K562 (cell line): ENCODE measurements at regions not wholly inside any gene's neighbourhood (a gene's known extent, or its start where the extent isn't known, plus 50 kb on each side); places are given as distances from the start of the nearest gene placed in this dataset.

Experiments
- ATAC-seq: fragments of 200-7000 bp; cut with Tn5 transposase; 3 replicates; pipeline ENCODE4 v1.9.1; 2020; ENCODE audit warnings: moderate library complexity
- BruUV-seq: library from RNA; stranded (reverse); fragments of 400-500 nt; replicated peaks from 2 replicates; lab custom pipeline; 2021; lab: Mats Ljungman, UMichigan
- CTCF ChIA-PET: fragments of 300-600 bp; formaldehyde crosslinking; extraction: SDS; loops from one replicate; lab custom pipeline; 2021; ENCODE audit warnings: low intra/inter-chr PET ratio; lab: Yijun Ruan, JAX
- POLR2A ChIA-PET: fragments of 300-600, 350-650 bp; sonication (Branson Sonifier 250); formaldehyde crosslinking; extraction: SDS; loops from one replicate; lab custom pipeline; 2021; ENCODE audit warnings: antibody characterized with exemption, inconsistent platforms; lab: Yijun Ruan, JAX
- DNase-seq, 4 experiments: peaks; one replicate each; pipeline versions ENCODE4 v3.0.0 to v3.0.0-alpha.2; 2011 to 2018; ENCODE audit warnings: low spot score in 3 of 4, mixed read lengths in 3 of 4; ENCODE audit errors: extremely low read depth in 1 of 4
- FAIRE-seq: peaks from 2 replicates; lab custom pipeline; 2011; peaks lifted over from hg19 to GRCh38; lab: Jason Lieb, UNC
- H2AFZ ChIP-seq: 2 replicates; pipeline ENCODE4 v1.6.0; 2011; ENCODE audit warnings: low read depth, low read length, control low read depth, inconsistent platforms
- H3K27ac ChIP-seq: fragments of 200-600 bp; 3 replicates; pipeline ENCODE4 v1.8.0; 2011; ENCODE audit warnings: low read depth, mild to moderate bottlenecking, control low read depth, inconsistent platforms, low read length, moderate library complexity, mixed read lengths; ENCODE audit errors: extremely low read depth
- H3K27me3 ChIP-seq, 2 experiments: fragments of 300-600 bp in 1 of 2; 2 replicates in 1 of 2; 3 replicates in 1 of 2; pipeline versions ENCODE4 v1.6.0 to v1.8.0; 2011; ENCODE audit warnings: inconsistent platforms in 2 of 2, low read length in 2 of 2, mild to moderate bottlenecking in 1 of 2, mixed read lengths in 1 of 2, moderate library complexity in 1 of 2; ENCODE audit not compliant: control insufficient read depth in 2 of 2, insufficient read depth in 2 of 2
- H3K36me3 ChIP-seq: fragments of 300-600 bp; 3 replicates; pipeline ENCODE4 v1.8.0; 2011; ENCODE audit warnings: mild to moderate bottlenecking, low read length, inconsistent platforms; ENCODE audit not compliant: control insufficient read depth, insufficient read depth
- H3K4me1 ChIP-seq, 2 experiments: fragments of 200-600 bp in 1 of 2; replicated peaks in 1 of 2; 2 replicates in 1 of 2; 3 replicates in 1 of 2; pipeline versions ENCODE4 v1.5.1 to v1.8.0; 2011; ENCODE audit warnings: inconsistent platforms in 2 of 2, low read length in 2 of 2, mild to moderate bottlenecking in 1 of 2, mixed read lengths in 1 of 2, moderate library complexity in 1 of 2; ENCODE audit not compliant: control insufficient read depth in 2 of 2, insufficient read depth in 2 of 2
- H3K4me2 ChIP-seq: 2 replicates; pipeline ENCODE4 v1.6.1; 2011; ENCODE audit warnings: low read length, control low read depth, inconsistent platforms, mixed read lengths; ENCODE audit not compliant: insufficient read depth
- H3K4me3 ChIP-seq: fragments of 200-600 bp; sonication (generic), shearing (Covaris generic); 2 replicates; pipeline ENCODE4 v1.5.1; 2016; ENCODE audit warnings: control low read depth, inconsistent platforms
- H3K79me2 ChIP-seq: fragments of 200-600 bp; 3 replicates; pipeline ENCODE4 v1.8.0; 2011; ENCODE audit warnings: low read length, inconsistent platforms; ENCODE audit not compliant: control insufficient read depth, insufficient read depth
- H3K9ac ChIP-seq, 2 experiments: 2 replicates each; pipeline versions ENCODE4 v1.6.0 to v1.6.1; 2011; ENCODE audit warnings: low read depth in 2 of 2, low read length in 2 of 2, control low read depth in 1 of 2, inconsistent platforms in 1 of 2, mild to moderate bottlenecking in 1 of 2, mixed read lengths in 1 of 2; ENCODE audit not compliant: insufficient read depth in 1 of 2
- H3K9me1 ChIP-seq: one replicate; pipeline ENCODE4 v1.6.0; 2011; ENCODE audit warnings: inconsistent platforms, mild to moderate bottlenecking, low read length, moderate library complexity; ENCODE audit not compliant: control insufficient read depth, insufficient read depth
- H3K9me3 ChIP-seq: replicated peaks from 2 replicates; pipeline ENCODE4 v1.5.1; 2011; ENCODE audit warnings: low read depth, low read length, inconsistent platforms; ENCODE audit not compliant: control insufficient read depth, insufficient read depth
- H4K20me1 ChIP-seq: replicated peaks from 2 replicates; pipeline ENCODE4 v1.6.1; 2011; ENCODE audit warnings: low read length, inconsistent platforms, mixed read lengths; ENCODE audit not compliant: control insufficient read depth, insufficient read depth
- ASH1L ChIP-seq: fragments of 450-650 bp; IDR thresholded peaks from 2 replicates; pipeline ENCODE4 v1.6.1; 2018; ENCODE audit warnings: borderline replicate concordance, mild to moderate bottlenecking, low read depth; ENCODE audit not compliant: partially characterized antibody
- BRF1 ChIP-seq: IDR thresholded peaks from 3 replicates; pipeline ENCODE4 v1.6.1; 2011; ENCODE audit warnings: borderline replicate concordance, mild to moderate bottlenecking; ENCODE audit not compliant: insufficient read length; ENCODE audit errors: extremely low read depth
- EP300 ChIP-seq: IDR thresholded peaks from 2 replicates; pipeline ENCODE4 v1.6.1; 2012; ENCODE audit warnings: low read length, improper control_type of control experiment
- FOXK2 ChIP-seq, 2 experiments: fragments of 450-650 bp; IDR thresholded peaks in 1 of 2; conservative IDR thresholded peaks in 1 of 2; 2 replicates each; pipeline ENCODE4 v1.6.1; 2016; ENCODE audit warnings: low read depth in 2 of 2, mild to moderate bottlenecking in 1 of 2
- MTA2 ChIP-seq: fragments of 450-650 bp; IDR thresholded peaks from 2 replicates; pipeline ENCODE4 v1.6.1; 2016; ENCODE audit warnings: low read depth
- NR4A1 ChIP-seq, 2 experiments: fragments of 250-450 bp in 1 of 2; fragments of 450-650 bp in 1 of 2; sonication (Bioruptor Pico) in 1 of 2; IDR thresholded peaks; 2 replicates each; pipeline versions ENCODE4 v1.4.0 to v1.6.1; 2016 to 2020; ENCODE audit warnings: mild to moderate bottlenecking in 2 of 2, missing compliant biosample characterization in 1 of 2, missing genetic modification characterization in 1 of 2, moderate library complexity in 1 of 2
- ZNF197 ChIP-seq: fragments of 200-800 bp; sonication (Bioruptor generic); IDR thresholded peaks from 2 replicates; pipeline ENCODE4 v1.6.1; 2016; ENCODE audit warnings: low read depth, missing genetic modification characterization, missing compliant biosample characterization
- ZNF282 ChIP-seq: sonication (generic); formaldehyde crosslinking; IDR thresholded peaks from 2 replicates; pipeline ENCODE4 v1.8.1; 2023; ENCODE audit warnings: missing genetic modification reagents
- ZNF695 ChIP-seq: fragments of 450-650 bp; formaldehyde crosslinking; IDR thresholded peaks from 2 replicates; pipeline ENCODE4 v1.4.0; 2020; ENCODE audit warnings: mild to moderate bottlenecking, moderate library complexity
- WGBS: fragments of 100-300 bp; shearing (Covaris generic); methylation state at CpG from one replicate; pipeline ENCODE4 v1.1.6; 2016; ENCODE audit warnings: low coverage, mixed read lengths; ENCODE audit not compliant: insufficient coverage; ENCODE audit errors: missing lambda C conversion rate; 5-methylcytosine and 5-hydroxymethylcytosine counted together
- in situ Hi-C: fragments of 300-500 bp; cut with MboI; formaldehyde crosslinking; loops from 4 replicates; pipeline ENCODE4 v1.15.0; 2018; ENCODE audit warnings: inconsistent platforms, mixed read lengths
- intact Hi-C: fragments of 100-400 bp; cut with micrococcal nuclease; formaldehyde crosslinking; loops from 2 replicates; pipeline ENCODE4 v1.14.2; 2022
- TF ChIP-seq, protein P1 (sequence below): fragments of 450-650 bp; IDR thresholded peaks from 2 replicates; pipeline ENCODE4 v1.6.1; 2017; ENCODE audit warnings: antibody characterized with exemption, mild to moderate bottlenecking
- TF ChIP-seq, protein P2 (sequence below), 2 experiments: fragments of 450-650 bp in 1 of 2; IDR thresholded peaks; 2 replicates each; pipeline ENCODE4 v1.6.1; 2011 to 2017; ENCODE audit warnings: low read depth in 2 of 2, antibody characterized with exemption in 1 of 2, borderline replicate concordance in 1 of 2, low read length in 1 of 2, mild to moderate bottlenecking in 1 of 2, mixed read lengths in 1 of 2; ENCODE audit not compliant: control insufficient read depth in 1 of 2

DNA sequence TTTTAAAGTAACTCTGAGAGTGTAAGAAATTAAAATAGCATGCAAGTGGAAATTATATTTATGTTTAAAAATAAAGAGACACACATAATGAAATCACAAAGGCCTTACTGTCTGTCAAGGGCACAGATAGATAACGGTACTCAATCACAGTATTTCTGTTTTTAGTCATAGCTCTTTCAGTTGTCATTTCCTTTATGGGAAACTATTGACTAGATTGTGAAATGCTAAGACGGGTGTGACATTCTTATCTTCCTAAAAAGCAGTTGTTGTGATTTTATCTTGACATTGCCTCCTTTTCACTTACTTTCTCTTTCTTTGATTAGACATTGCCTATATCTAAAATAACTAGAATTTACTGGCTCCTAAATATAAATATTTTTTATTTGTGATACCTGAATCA is 100.1 kb upstream of the PLSCR5 start (continued):
- TF ChIP-seq, protein P1, sequence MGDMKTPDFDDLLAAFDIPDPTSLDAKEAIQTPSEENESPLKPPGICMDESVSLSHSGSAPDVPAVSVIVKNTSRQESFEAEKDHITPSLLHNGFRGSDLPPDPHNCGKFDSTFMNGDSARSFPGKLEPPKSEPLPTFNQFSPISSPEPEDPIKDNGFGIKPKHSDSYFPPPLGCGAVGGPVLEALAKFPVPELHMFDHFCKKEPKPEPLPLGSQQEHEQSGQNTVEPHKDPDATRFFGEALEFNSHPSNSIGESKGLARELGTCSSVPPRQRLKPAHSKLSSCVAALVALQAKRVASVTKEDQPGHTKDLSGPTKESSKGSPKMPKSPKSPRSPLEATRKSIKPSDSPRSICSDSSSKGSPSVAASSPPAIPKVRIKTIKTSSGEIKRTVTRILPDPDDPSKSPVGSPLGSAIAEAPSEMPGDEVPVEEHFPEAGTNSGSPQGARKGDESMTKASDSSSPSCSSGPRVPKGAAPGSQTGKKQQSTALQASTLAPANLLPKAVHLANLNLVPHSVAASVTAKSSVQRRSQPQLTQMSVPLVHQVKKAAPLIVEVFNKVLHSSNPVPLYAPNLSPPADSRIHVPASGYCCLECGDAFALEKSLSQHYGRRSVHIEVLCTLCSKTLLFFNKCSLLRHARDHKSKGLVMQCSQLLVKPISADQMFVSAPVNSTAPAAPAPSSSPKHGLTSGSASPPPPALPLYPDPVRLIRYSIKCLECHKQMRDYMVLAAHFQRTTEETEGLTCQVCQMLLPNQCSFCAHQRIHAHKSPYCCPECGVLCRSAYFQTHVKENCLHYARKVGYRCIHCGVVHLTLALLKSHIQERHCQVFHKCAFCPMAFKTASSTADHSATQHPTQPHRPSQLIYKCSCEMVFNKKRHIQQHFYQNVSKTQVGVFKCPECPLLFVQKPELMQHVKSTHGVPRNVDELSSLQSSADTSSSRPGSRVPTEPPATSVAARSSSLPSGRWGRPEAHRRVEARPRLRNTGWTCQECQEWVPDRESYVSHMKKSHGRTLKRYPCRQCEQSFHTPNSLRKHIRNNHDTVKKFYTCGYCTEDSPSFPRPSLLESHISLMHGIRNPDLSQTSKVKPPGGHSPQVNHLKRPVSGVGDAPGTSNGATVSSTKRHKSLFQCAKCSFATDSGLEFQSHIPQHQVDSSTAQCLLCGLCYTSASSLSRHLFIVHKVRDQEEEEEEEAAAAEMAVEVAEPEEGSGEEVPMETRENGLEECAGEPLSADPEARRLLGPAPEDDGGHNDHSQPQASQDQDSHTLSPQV: no peak
- TF ChIP-seq ZNF695 (CRISPR knock-in tag) (no peak), NR4A1 (CRISPR knock-in tag; IDR thresholded peaks at IDR 0.05) (no peak), NR4A1 (tag; IDR thresholded peaks at IDR 0.05) (no peak), FOXK2 (conservative IDR thresholded peaks at IDR 0.05 in 1 of 2, IDR thresholded peaks at IDR 0.05 in 1 of 2; ENCODE audit: low read depth in 2 of 2) (no peak), MTA2 (no peak)

DNA sequence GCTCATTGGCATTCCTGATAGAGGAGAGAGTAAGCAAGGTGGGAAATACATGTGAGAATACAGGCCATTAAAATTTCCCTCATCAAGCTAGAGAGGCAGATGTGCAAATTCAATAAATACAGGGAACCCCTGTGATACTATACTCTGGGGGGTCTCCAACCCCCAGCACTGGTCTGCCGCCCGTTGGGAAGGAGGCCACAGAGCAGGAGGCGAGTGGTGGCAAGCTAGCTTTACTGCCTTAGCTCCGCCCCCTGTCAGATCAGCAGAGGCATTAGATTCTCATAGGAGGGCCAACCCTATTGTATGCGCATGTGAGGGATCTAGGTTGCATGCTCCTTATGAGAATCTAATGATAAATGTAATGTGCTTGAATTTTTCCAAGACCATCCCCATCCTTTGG is 97.1 kb upstream of the PLSCR5 start:
- Histone ChIP-seq H3K27ac (no peak overlapping the region), H3K9ac (no peak overlapping the region), H3K9me3 (no peaks in the 10 kb centered on the region), H3K27me3 (no peaks in the 10 kb centered on the region), H3K36me3 (no peaks in the 10 kb centered on the region), H3K4me1 (no peaks in the 10 kb centered on the region), H4K20me1 (no peaks in the 10 kb centered on the region), H3K79me2 (no peaks in the 10 kb centered on the region), H3K4me2 (no peak overlapping the region), H2AFZ (no peak overlapping the region), H3K4me3 (no peak overlapping the region), H3K9me1 (no peaks in the 10 kb centered on the region)
- CTCF ChIA-PET: no interaction called here
- no peak for ATAC-seq
- BruUV-seq: no TSS peak
- in situ Hi-C loops (no loop called here), intact Hi-C loops (no loop called here)
- POLR2A ChIA-PET: no interaction called here
- TF ChIP-seq BRF1: no peak
- TF ChIP-seq, protein P2, sequence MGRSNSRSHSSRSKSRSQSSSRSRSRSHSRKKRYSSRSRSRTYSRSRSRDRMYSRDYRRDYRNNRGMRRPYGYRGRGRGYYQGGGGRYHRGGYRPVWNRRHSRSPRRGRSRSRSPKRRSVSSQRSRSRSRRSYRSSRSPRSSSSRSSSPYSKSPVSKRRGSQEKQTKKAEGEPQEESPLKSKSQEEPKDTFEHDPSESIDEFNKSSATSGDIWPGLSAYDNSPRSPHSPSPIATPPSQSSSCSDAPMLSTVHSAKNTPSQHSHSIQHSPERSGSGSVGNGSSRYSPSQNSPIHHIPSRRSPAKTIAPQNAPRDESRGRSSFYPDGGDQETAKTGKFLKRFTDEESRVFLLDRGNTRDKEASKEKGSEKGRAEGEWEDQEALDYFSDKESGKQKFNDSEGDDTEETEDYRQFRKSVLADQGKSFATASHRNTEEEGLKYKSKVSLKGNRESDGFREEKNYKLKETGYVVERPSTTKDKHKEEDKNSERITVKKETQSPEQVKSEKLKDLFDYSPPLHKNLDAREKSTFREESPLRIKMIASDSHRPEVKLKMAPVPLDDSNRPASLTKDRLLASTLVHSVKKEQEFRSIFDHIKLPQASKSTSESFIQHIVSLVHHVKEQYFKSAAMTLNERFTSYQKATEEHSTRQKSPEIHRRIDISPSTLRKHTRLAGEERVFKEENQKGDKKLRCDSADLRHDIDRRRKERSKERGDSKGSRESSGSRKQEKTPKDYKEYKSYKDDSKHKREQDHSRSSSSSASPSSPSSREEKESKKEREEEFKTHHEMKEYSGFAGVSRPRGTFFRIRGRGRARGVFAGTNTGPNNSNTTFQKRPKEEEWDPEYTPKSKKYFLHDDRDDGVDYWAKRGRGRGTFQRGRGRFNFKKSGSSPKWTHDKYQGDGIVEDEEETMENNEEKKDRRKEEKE (IDR thresholded peaks at IDR 0.05; ENCODE audit: borderline replicate concordance in 1 of 2, control insufficient read depth in 1 of 2, low read depth in 2 of 2, low read length in 1 of 2): no peak
- TF ChIP-seq ZNF282: no peak
- TF ChIP-seq EP300: no peak
- no peak for TF ChIP-seq ASH1L
- TF ChIP-seq ZNF197 (CRISPR knock-in tag): no peak
- no peak for DNase-seq
- WGBS: 0% methylated on average over 5 of the region's 5 CpGs
- FAIRE-seq: no peak
